ENCODE measurements at regions not wholly inside any gene's neighbourhood (a gene's known extent, or its start where the extent isn't known, plus 50 kb on each side); places are given as distances from the start of the nearest gene placed in this dataset.
A peak's percentile ranks its signal among the peaks of the same experiment; 100 is the strongest.

DNA sequence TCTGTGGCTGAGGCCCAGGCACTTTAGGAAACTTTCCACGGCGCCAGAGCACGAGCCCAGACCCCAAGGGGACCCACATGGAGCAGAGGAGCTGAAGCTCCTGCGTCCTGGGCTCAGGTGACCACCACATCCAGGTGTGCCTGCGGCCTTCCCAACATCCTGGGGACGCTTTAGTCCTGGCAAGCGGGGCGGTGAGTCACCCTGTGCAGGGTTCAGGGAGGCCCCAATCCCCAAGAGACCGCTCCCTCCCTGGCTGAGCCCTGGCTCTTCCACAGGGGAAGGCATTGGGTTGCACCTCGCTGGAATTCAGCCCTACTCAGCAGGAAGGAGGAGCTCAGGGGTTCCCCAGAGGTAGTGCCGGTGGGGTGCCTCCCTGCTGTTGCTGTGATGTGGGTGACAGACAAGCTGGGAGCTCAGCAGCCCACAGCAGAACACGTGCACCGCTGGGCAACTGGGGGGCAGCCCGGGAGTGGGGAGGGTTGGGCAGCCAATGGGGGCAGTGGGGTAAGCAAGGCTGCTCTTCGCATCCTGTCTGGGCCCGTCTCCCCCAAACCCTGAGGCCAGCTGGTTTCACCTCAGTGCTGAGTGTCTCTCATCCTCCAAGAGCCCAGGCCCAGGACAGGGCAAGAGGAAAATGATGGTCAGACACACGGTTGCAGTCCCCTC lies 802.8 kb downstream of the BRD1 start:
- peak; percentile 70 for TF ChIP-seq ZIC2 (tag by site-specific recombination; IDR thresholded peaks at IDR 0.05)
- TF ChIP-seq, protein P1, sequence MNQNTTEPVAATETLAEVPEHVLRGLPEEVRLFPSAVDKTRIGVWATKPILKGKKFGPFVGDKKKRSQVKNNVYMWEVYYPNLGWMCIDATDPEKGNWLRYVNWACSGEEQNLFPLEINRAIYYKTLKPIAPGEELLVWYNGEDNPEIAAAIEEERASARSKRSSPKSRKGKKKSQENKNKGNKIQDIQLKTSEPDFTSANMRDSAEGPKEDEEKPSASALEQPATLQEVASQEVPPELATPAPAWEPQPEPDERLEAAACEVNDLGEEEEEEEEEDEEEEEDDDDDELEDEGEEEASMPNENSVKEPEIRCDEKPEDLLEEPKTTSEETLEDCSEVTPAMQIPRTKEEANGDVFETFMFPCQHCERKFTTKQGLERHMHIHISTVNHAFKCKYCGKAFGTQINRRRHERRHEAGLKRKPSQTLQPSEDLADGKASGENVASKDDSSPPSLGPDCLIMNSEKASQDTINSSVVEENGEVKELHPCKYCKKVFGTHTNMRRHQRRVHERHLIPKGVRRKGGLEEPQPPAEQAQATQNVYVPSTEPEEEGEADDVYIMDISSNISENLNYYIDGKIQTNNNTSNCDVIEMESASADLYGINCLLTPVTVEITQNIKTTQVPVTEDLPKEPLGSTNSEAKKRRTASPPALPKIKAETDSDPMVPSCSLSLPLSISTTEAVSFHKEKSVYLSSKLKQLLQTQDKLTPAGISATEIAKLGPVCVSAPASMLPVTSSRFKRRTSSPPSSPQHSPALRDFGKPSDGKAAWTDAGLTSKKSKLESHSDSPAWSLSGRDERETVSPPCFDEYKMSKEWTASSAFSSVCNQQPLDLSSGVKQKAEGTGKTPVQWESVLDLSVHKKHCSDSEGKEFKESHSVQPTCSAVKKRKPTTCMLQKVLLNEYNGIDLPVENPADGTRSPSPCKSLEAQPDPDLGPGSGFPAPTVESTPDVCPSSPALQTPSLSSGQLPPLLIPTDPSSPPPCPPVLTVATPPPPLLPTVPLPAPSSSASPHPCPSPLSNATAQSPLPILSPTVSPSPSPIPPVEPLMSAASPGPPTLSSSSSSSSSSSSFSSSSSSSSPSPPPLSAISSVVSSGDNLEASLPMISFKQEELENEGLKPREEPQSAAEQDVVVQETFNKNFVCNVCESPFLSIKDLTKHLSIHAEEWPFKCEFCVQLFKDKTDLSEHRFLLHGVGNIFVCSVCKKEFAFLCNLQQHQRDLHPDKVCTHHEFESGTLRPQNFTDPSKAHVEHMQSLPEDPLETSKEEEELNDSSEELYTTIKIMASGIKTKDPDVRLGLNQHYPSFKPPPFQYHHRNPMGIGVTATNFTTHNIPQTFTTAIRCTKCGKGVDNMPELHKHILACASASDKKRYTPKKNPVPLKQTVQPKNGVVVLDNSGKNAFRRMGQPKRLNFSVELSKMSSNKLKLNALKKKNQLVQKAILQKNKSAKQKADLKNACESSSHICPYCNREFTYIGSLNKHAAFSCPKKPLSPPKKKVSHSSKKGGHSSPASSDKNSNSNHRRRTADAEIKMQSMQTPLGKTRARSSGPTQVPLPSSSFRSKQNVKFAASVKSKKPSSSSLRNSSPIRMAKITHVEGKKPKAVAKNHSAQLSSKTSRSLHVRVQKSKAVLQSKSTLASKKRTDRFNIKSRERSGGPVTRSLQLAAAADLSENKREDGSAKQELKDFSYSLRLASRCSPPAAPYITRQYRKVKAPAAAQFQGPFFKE (tag by site-specific recombination; IDR thresholded peaks at IDR 0.05; ENCODE audit: borderline replicate concordance): no peak
- peak; percentile 22; the same call in 1 of the 2 replicates for TF ChIP-seq GLIS1 (tag by site-specific recombination; IDR thresholded peaks at IDR 0.05)
- Histone ChIP-seq H3K9me3 (ENCODE audit: control insufficient read depth, insufficient read depth, low read depth, low read length) (no peaks in the 10 kb centered on the region), H3K27ac (ENCODE audit: extremely low read depth, low read depth, low read length) (no peak overlapping the region), H3K36me3 (ENCODE audit: control insufficient read depth in 2 of 2, insufficient read depth in 1 of 2, low read length in 2 of 2) (no peaks in the 10 kb centered on the region), H3K4me1 (ENCODE audit: control insufficient read depth, insufficient read depth, low read length) (no peaks in the 10 kb centered on the region), H3K4me3 (ENCODE audit: low read depth, low read length) (no peak overlapping the region)
- ChIA-PET CTCF (interaction anchor here (0.7 kb wide), 1 partner anchor 1746 kb away, joined by 6 read pairs; no protein-coding TSS in a partner anchor), POLR2A (no interaction called here)

DNA sequence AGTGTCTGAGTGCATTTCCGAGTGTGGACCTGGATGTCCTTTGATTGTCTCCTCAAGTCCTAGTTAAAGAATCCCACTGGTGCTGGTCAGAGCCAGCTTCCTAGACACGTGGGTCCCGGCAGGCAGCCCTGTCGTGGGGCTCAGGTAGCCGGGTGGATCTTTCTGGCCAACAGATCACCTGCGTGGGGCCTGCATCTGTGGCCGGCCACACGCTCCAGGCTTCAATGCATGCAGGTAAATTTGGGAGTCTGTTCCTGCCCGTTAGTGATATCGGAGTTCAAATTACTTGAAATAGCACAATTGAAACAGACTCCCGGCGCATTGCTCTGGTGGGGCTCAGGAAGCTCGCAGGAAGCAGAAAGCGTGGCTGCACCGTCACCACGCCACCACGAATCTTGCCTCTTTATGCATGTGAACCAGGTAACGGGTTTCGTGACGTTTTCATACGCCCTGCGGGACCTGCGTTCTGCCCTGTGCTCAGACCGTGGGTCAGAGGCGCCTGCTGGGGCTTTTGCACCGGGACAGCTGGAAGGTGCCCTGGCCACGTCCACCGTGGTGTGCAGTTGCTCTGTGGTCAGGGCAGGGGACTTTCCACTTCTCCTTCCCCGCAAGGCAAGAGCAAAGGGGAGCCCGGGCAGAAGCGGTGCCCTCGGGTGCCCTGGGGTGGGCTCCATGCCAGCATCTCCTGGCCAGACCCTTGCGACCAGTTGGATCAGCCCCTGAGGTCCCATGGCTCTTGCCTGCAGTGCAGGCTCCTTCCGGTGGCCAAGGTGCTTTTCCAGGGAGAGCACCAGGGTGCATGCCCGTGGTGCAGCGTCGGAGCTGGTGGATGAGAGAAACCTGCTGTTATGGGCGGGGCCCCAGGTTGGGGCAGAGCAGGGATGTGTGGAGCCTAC lies 803.5 kb downstream of the BRD1 start:
- TF ChIP-seq, protein P2, sequence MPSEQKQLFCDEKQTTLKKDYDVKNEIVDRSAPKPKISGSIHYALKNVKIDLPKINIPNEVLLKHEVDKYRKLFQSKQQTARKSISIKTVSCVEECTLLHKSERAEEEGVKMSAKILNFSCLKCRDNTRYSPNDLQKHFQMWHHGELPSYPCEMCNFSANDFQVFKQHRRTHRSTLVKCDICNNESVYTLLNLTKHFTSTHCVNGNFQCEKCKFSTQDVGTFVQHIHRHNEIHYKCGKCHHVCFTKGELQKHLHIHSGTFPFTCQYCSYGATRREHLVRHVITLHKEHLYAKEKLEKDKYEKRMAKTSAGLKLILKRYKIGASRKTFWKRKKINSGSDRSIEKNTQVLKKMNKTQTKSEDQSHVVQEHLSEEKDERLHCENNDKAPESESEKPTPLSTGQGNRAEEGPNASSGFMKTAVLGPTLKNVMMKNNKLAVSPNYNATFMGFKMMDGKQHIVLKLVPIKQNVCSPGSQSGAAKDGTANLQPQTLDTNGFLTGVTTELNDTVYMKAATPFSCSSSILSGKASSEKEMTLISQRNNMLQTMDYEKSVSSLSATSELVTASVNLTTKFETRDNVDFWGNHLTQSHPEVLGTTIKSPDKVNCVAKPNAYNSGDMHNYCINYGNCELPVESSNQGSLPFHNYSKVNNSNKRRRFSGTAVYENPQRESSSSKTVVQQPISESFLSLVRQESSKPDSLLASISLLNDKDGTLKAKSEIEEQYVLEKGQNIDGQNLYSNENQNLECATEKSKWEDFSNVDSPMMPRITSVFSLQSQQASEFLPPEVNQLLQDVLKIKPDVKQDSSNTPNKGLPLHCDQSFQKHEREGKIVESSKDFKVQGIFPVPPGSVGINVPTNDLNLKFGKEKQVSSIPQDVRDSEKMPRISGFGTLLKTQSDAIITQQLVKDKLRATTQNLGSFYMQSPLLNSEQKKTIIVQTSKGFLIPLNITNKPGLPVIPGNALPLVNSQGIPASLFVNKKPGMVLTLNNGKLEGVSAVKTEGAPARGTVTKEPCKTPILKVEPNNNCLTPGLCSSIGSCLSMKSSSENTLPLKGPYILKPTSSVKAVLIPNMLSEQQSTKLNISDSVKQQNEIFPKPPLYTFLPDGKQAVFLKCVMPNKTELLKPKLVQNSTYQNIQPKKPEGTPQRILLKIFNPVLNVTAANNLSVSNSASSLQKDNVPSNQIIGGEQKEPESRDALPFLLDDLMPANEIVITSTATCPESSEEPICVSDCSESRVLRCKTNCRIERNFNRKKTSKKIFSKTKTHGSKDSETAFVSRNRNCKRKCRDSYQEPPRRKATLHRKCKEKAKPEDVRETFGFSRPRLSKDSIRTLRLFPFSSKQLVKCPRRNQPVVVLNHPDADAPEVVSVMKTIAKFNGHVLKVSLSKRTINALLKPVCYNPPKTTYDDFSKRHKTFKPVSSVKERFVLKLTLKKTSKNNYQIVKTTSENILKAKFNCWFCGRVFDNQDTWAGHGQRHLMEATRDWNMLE (tag by site-specific recombination; conservative IDR thresholded peaks at IDR 0.05; ENCODE audit: low read depth): no peak
- no peak for TF ChIP-seq OVOL3 (tag by site-specific recombination; IDR thresholded peaks at IDR 0.05)
- no peak for TF ChIP-seq ZNF626 (tag by site-specific recombination; IDR thresholded peaks at IDR 0.05)
- TF ChIP-seq, protein P3, sequence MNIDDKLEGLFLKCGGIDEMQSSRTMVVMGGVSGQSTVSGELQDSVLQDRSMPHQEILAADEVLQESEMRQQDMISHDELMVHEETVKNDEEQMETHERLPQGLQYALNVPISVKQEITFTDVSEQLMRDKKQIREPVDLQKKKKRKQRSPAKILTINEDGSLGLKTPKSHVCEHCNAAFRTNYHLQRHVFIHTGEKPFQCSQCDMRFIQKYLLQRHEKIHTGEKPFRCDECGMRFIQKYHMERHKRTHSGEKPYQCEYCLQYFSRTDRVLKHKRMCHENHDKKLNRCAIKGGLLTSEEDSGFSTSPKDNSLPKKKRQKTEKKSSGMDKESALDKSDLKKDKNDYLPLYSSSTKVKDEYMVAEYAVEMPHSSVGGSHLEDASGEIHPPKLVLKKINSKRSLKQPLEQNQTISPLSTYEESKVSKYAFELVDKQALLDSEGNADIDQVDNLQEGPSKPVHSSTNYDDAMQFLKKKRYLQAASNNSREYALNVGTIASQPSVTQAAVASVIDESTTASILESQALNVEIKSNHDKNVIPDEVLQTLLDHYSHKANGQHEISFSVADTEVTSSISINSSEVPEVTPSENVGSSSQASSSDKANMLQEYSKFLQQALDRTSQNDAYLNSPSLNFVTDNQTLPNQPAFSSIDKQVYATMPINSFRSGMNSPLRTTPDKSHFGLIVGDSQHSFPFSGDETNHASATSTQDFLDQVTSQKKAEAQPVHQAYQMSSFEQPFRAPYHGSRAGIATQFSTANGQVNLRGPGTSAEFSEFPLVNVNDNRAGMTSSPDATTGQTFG (tag by site-specific recombination; IDR thresholded peaks at IDR 0.05; ENCODE audit: borderline replicate concordance): no peak
- no peak for TF ChIP-seq MZF1 (tag by site-specific recombination; IDR thresholded peaks at IDR 0.05; ENCODE audit: borderline replicate concordance)
- no peak for TF ChIP-seq ZNF433 (tag by site-specific recombination; IDR thresholded peaks at IDR 0.05; ENCODE audit: low read depth)
- no peak for TF ChIP-seq ZBTB48 (tag by site-specific recombination; IDR thresholded peaks at IDR 0.05)
- no peak for TF ChIP-seq KLF16 (tag by site-specific recombination; IDR thresholded peaks at IDR 0.05)
- no peaks in the 10 kb centered on the region for H3K9me3 ChIP-seq (ENCODE audit: control insufficient read depth, insufficient read depth, low read depth, low read length)
- H3K4me3 ChIP-seq (ENCODE audit: low read depth, low read length): no peak overlapping the region
- H3K36me3 ChIP-seq (ENCODE audit: control insufficient read depth in 2 of 2, insufficient read depth in 1 of 2, low read length in 2 of 2): no peaks in the 10 kb centered on the region
- POLR2A ChIA-PET: no interaction called here
- H3K4me1 ChIP-seq (ENCODE audit: control insufficient read depth, insufficient read depth, low read length): no peaks in the 10 kb centered on the region
- no peak overlapping the region for H3K27ac ChIP-seq (ENCODE audit: extremely low read depth, low read depth, low read length)
- CTCF ChIA-PET: interaction anchor here (0.7 kb wide), 1 partner anchor 1745 kb away, joined by 6 read pairs; no protein-coding TSS in a partner anchor
